CD8-positive, alpha-beta memory T cell (primary cell): ENCODE measurements at regions not wholly inside any gene's neighbourhood (a gene's known extent, or its start where the extent isn't known, plus 50 kb on each side); places are given as distances from the start of the nearest gene placed in this dataset.

ENCODE experiments used
- CTCF ChIA-PET: fragments of 350-600 bp; sonication (Branson Sonifier 250); formaldehyde crosslinking; loops from one replicate; lab custom pipeline; 2021; ENCODE audit warnings: antibody characterized with exemption; lab: Charles Lee
- POLR2A ChIA-PET: fragments of 350-600 bp; sonication (Branson Sonifier 250); formaldehyde crosslinking; loops from one replicate; lab custom pipeline; 2021; ENCODE audit warnings: antibody characterized with exemption; lab: Charles Lee
- DNase-seq, 5 donors: peaks; one replicate each; pipeline versions ENCODE4 v3.0.0 to v3.0.0-alpha.2; 2020 to 2022; ENCODE audit warnings: mixed read lengths in 1 of 5
- H3K27ac ChIP-seq: one replicate; pipeline ENCODE4 v1.7.0; 2013; ENCODE audit warnings: low read depth, mild to moderate bottlenecking, low read length, moderate library complexity
- H3K27me3 ChIP-seq: 2 replicates; pipeline ENCODE4 v1.7.0; 2013; ENCODE audit warnings: low read length, mild to moderate bottlenecking; ENCODE audit not compliant: insufficient read depth, poor library complexity, severe bottlenecking
- H3K36me3 ChIP-seq: 2 replicates; pipeline ENCODE4 v1.7.0; 2013; ENCODE audit warnings: mild to moderate bottlenecking, low read length, moderate library complexity; ENCODE audit not compliant: insufficient read depth
- H3K4me1 ChIP-seq: 2 replicates; pipeline ENCODE4 v1.7.0; 2013; ENCODE audit warnings: mild to moderate bottlenecking, low read length, moderate library complexity; ENCODE audit not compliant: insufficient read depth
- H3K4me3 ChIP-seq: 2 replicates; pipeline ENCODE4 v1.7.0; 2013; ENCODE audit warnings: mild to moderate bottlenecking, low read length
- H3K9me3 ChIP-seq: 2 replicates; pipeline ENCODE4 v1.7.0; 2013; ENCODE audit warnings: mild to moderate bottlenecking, low read length
- H3K27ac Mint-ChIP-seq, 8 donors: one replicate each; pipeline ENCODE4 v1.8.0; 2020 to 2021; ENCODE audit warnings: mixed read lengths in 8 of 8, mild to moderate bottlenecking in 6 of 8, inconsistent platforms in 3 of 8, moderate library complexity in 3 of 8
- H3K27me3 Mint-ChIP-seq, 2 donors: one replicate each; pipeline ENCODE4 v1.8.0; 2020 to 2021; ENCODE audit warnings: mixed read lengths in 2 of 2, mild to moderate bottlenecking in 1 of 2, moderate library complexity in 1 of 2
- H3K36me3 Mint-ChIP-seq, 3 donors: one replicate each; pipeline ENCODE4 v1.8.0; 2020 to 2021; ENCODE audit warnings: mixed read lengths in 3 of 3, inconsistent platforms in 1 of 3, mild to moderate bottlenecking in 1 of 3
- H3K4me1 Mint-ChIP-seq, 3 donors: one replicate each; pipeline ENCODE4 v1.8.0; 2020 to 2021; ENCODE audit warnings: mixed read lengths in 3 of 3, inconsistent platforms in 1 of 3, mild to moderate bottlenecking in 1 of 3
- H3K4me3 Mint-ChIP-seq, 7 donors: one replicate each; pipeline ENCODE4 v1.8.0; 2020 to 2021; ENCODE audit warnings: mixed read lengths in 7 of 7, mild to moderate bottlenecking in 6 of 7, moderate library complexity in 4 of 7, inconsistent platforms in 2 of 7
- H3K9me3 Mint-ChIP-seq, 5 donors: one replicate each; pipeline ENCODE4 v1.8.0; 2020 to 2022; ENCODE audit warnings: mixed read lengths in 5 of 5, mild to moderate bottlenecking in 3 of 5, moderate library complexity in 2 of 5, inconsistent platforms in 1 of 5

DNA sequence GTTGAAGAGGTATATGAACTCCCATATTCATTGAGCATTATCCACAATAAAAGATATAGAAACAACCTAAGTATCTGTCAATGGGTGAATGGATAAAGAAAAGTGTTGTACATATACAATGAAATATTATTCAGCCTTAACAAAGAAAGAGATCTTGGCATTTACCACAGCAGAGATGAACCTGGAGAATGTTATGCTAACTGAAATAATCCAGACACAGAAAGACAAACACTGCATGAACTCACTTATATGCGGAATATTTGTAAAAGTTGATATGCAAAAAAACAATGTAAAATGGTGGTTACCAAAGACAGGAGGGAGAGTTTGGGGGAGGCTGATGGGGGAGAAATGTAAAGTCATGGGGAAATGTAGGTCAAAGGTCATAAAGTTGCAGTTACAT lies 278.7 kb downstream of the ZNF608 start:
- no peak for DNase-seq
- no peaks in the 10 kb centered on the region for H3K4me1 Mint-ChIP-seq
- Histone ChIP-seq H3K36me3 (no peaks in the 10 kb centered on the region), H3K27me3 (no peaks in the 10 kb centered on the region), H3K9me3 (no peaks in the 10 kb centered on the region), H3K4me1 (no peaks in the 10 kb centered on the region), H3K27ac (no peak overlapping the region), H3K4me3 (no peak overlapping the region)
- no peak overlapping the region for H3K4me3 Mint-ChIP-seq
- no peak overlapping the region for H3K27ac Mint-ChIP-seq
- H3K9me3 Mint-ChIP-seq: no peaks in the 10 kb centered on the region
- H3K27me3 Mint-ChIP-seq: no peaks in the 10 kb centered on the region
- ChIA-PET POLR2A (no interaction called here), CTCF (no interaction called here)
- no peaks in the 10 kb centered on the region for H3K36me3 Mint-ChIP-seq

- Mint-ChIP-seq H3K9me3 (no peaks in the 10 kb centered on the region), H3K4me3 (no peak overlapping the region), H3K4me1 (no peaks in the 10 kb centered on the region), H3K27ac (no peak overlapping the region), H3K36me3 (no peaks in the 10 kb centered on the region), H3K27me3 (no peaks in the 10 kb centered on the region)
- Histone ChIP-seq H3K9me3 (no peaks in the 10 kb centered on the region), H3K4me1 (no peaks in the 10 kb centered on the region), H3K27me3 (no peaks in the 10 kb centered on the region), H3K27ac (no peak overlapping the region), H3K4me3 (no peak overlapping the region), H3K36me3 (no peaks in the 10 kb centered on the region)
- POLR2A ChIA-PET: no interaction called here
- no peak for DNase-seq
- CTCF ChIA-PET: no interaction called here
These were observed 280.4 kb downstream of the ZNF608 start for GRCh38 chr5:124466011-124466410.

- H3K27ac ChIP-seq: no peak overlapping the region
- no peaks in the 10 kb centered on the region for H3K36me3 ChIP-seq
- Mint-ChIP-seq H3K27ac (no peak overlapping the region), H3K9me3 (peaks cover 0 to 4% (median 0%) of the 10 kb centered on the region in 5 donors), H3K4me1 (no peaks in the 10 kb centered on the region), H3K36me3 (no peaks in the 10 kb centered on the region), H3K4me3 (no peak overlapping the region), H3K27me3 (no peaks in the 10 kb centered on the region)
- H3K27me3 ChIP-seq: no peaks in the 10 kb centered on the region
- H3K4me3 ChIP-seq: no peak overlapping the region
- no peak for DNase-seq
- H3K4me1 ChIP-seq: no peaks in the 10 kb centered on the region
- ChIA-PET CTCF (no interaction called here), POLR2A (no interaction called here)
- no peaks in the 10 kb centered on the region for H3K9me3 ChIP-seq
These were observed 282.6 kb downstream of the ZNF608 start for GRCh38 chr5:124463851-124464250.

GRCh38 chr5:124462751-124463150 lies 283.7 kb downstream of the ZNF608 start:
- Mint-ChIP-seq H3K27me3 (no peaks in the 10 kb centered on the region), H3K4me3 (no peak overlapping the region), H3K4me1 (no peaks in the 10 kb centered on the region), H3K27ac (no peak overlapping the region), H3K9me3 (peaks cover 0 to 4% (median 0%) of the 10 kb centered on the region in 5 donors), H3K36me3 (no peaks in the 10 kb centered on the region)
- Histone ChIP-seq H3K36me3 (no peaks in the 10 kb centered on the region), H3K27me3 (no peaks in the 10 kb centered on the region), H3K9me3 (no peaks in the 10 kb centered on the region), H3K4me1 (no peaks in the 10 kb centered on the region), H3K27ac (no peak overlapping the region), H3K4me3 (no peak overlapping the region)
- ChIA-PET POLR2A (no interaction called here), CTCF (no interaction called here)
- no peak for DNase-seq

DNA sequence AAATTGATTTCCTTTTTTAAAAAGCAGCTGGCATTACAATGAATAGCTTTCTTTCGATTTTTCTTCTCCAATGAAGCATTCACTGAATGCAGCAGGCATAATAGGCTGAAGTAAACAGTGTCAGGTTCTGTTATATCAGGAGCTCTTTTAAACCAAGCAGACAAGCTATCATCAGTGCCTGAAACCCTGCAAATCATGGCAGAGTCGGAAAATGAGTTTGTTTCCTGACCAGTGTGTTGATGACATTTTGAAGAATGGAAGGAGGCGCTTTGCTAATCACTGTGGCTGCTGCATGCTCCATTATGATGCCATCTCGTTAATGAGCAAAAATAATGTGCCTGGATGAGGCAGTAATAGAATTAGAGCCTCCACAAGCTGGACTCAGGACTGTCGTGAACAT lies 284.5 kb downstream of the ZNF608 start:
- no peaks in the 10 kb centered on the region for H3K4me1 Mint-ChIP-seq
- H3K4me3 Mint-ChIP-seq: no peak overlapping the region
- ChIA-PET POLR2A (no interaction called here), CTCF (no interaction called here)
- Histone ChIP-seq H3K9me3 (no peaks in the 10 kb centered on the region), H3K4me1 (no peaks in the 10 kb centered on the region), H3K36me3 (no peaks in the 10 kb centered on the region), H3K4me3 (no peak overlapping the region), H3K27ac (no peak overlapping the region), H3K27me3 (no peaks in the 10 kb centered on the region)
- no peak overlapping the region for H3K27ac Mint-ChIP-seq
- H3K27me3 Mint-ChIP-seq: no peaks in the 10 kb centered on the region
- peaks cover 0 to 4% (median 0%) of the 10 kb centered on the region in 5 donors for H3K9me3 Mint-ChIP-seq
- no peaks in the 10 kb centered on the region for H3K36me3 Mint-ChIP-seq
- no peak for DNase-seq

- Mint-ChIP-seq H3K27me3 (no peaks in the 10 kb centered on the region), H3K27ac (no peak overlapping the region), H3K36me3 (no peaks in the 10 kb centered on the region), H3K9me3 (peaks cover 0 to 4% (median 0%) of the 10 kb centered on the region in 5 donors), H3K4me3 (no peak overlapping the region), H3K4me1 (no peaks in the 10 kb centered on the region)
- Histone ChIP-seq H3K27ac (no peak overlapping the region), H3K4me3 (no peak overlapping the region), H3K9me3 (no peaks in the 10 kb centered on the region), H3K36me3 (no peaks in the 10 kb centered on the region), H3K4me1 (no peaks in the 10 kb centered on the region), H3K27me3 (no peaks in the 10 kb centered on the region)
- ChIA-PET POLR2A (no interaction called here), CTCF (no interaction called here)
- no peak for DNase-seq
These were observed 285.3 kb downstream of the ZNF608 start for GRCh38 chr5:124461157-124461556.

DNA sequence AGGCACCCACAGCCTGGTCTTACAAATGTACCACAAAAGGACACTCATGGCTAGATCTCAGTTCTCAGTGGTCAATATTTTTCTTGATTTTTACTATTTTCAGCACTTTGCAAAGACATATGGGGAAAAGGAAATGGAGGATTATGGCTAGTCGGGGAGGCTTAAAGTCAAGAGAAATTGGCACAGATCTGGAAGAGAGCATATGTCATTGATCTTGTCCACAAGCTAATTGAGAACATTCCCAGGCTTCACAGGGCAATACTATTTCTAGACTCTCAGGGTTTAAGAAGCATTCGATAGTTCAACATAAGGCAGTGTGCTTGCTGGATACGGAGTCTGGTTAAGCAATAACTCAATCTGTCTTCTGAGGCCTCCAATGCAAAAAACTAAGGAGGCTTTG lies 285.8 kb downstream of the ZNF608 start:
- no peak overlapping the region for H3K27ac Mint-ChIP-seq

DNA sequence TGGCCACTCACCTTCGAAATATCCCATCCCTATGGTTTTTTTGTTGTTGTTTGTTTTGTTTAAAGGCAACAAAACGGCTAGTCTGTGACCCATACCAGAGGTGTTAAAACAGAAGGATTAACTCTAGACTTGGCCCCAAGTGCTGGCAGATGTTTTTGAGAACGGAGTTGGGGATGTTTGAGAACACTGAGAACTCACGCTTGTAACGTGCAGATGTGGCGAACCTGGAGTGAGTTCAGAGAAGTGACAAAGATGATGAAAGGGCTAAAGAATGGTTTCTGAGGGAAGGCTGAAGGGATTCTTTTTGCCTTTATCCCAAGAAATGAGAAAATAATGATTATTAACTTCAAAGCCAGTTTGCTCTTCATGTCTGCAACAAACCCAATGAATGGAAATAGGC lies 286.5 kb downstream of the ZNF608 start:
- ChIA-PET POLR2A (no interaction called here), CTCF (interaction anchor here (1.0 kb wide), 1 partner anchor 14 kb away, joined by 3 read pairs; no protein-coding TSS in a partner anchor)
- Histone ChIP-seq H3K27me3 (no peaks in the 10 kb centered on the region), H3K9me3 (no peaks in the 10 kb centered on the region), H3K4me3 (no peak overlapping the region), H3K27ac (no peak overlapping the region), H3K4me1 (no peaks in the 10 kb centered on the region), H3K36me3 (no peaks in the 10 kb centered on the region)
- DNase-seq: no peak
- Mint-ChIP-seq H3K9me3 (peaks cover 0 to 4% (median 0%) of the 10 kb centered on the region in 5 donors), H3K27me3 (peaks cover 0 to 1% of the 10 kb centered on the region in 2 donors), H3K27ac (no peak overlapping the region), H3K4me1 (no peaks in the 10 kb centered on the region), H3K4me3 (no peak overlapping the region), H3K36me3 (no peaks in the 10 kb centered on the region)

More for the DNA sequence above, 285.8 kb downstream of the ZNF608 start:
- no peaks in the 10 kb centered on the region for H3K36me3 Mint-ChIP-seq
- H3K9me3 ChIP-seq: no peaks in the 10 kb centered on the region
- no peak for DNase-seq
- H3K4me3 ChIP-seq: no peak overlapping the region
- no peaks in the 10 kb centered on the region for H3K36me3 ChIP-seq
- POLR2A ChIA-PET: no interaction called here
- H3K4me1 ChIP-seq: no peaks in the 10 kb centered on the region
- H3K4me1 Mint-ChIP-seq: no peaks in the 10 kb centered on the region
- no peak overlapping the region for H3K27ac ChIP-seq
- CTCF ChIA-PET: no interaction called here
- peaks cover 0 to 4% (median 0%) of the 10 kb centered on the region in 5 donors for H3K9me3 Mint-ChIP-seq
- no peak overlapping the region for H3K4me3 Mint-ChIP-seq
- no peaks in the 10 kb centered on the region for H3K27me3 ChIP-seq
- H3K27me3 Mint-ChIP-seq: peaks cover 0 to 1% of the 10 kb centered on the region in 2 donors

GRCh38 chr5:124457901-124458300 lies 288.5 kb downstream of the ZNF608 start:
- Mint-ChIP-seq H3K9me3 (peaks cover 0 to 4% (median 0%) of the 10 kb centered on the region in 5 donors), H3K27ac (no peak overlapping the region), H3K27me3 (peaks cover 0 to 1% of the 10 kb centered on the region in 2 donors), H3K4me3 (no peak overlapping the region), H3K4me1 (no peaks in the 10 kb centered on the region), H3K36me3 (no peaks in the 10 kb centered on the region)
- Histone ChIP-seq H3K27ac (no peak overlapping the region), H3K4me3 (no peak overlapping the region), H3K9me3 (no peaks in the 10 kb centered on the region), H3K36me3 (no peaks in the 10 kb centered on the region), H3K4me1 (no peaks in the 10 kb centered on the region), H3K27me3 (no peaks in the 10 kb centered on the region)
- no peak for DNase-seq
- POLR2A ChIA-PET: no interaction called here
- CTCF ChIA-PET: no interaction called here
